ENCODE measurements at regions not wholly inside any gene's neighbourhood (a gene's known extent, or its start where the extent isn't known, plus 50 kb on each side); places are given as distances from the start of the nearest gene placed in this dataset.

GRCh38 chr10:130932326-130933007 is 379.1 kb downstream of the TCERG1L start:
- TF ChIP-seq CTCF (IDR thresholded peaks at IDR 0.05) (no peak), POLR2A (IDR thresholded peaks at IDR 0.05) (no peak)
